Keratinocyte (primary cell): ENCODE measurements at regions not wholly inside any gene's neighbourhood (a gene's known extent, or its start where the extent isn't known, plus 50 kb on each side); places are given as distances from the start of the nearest gene placed in this dataset.

Source experiments
- DNase-seq: peaks from one replicate; pipeline ENCODE4 v3.0.0-alpha.2; 2011; ENCODE audit warnings: low read depth, missing footprints, low spot score
- FAIRE-seq: peaks from 2 replicates; lab custom pipeline; 2011; peaks lifted over from hg19 to GRCh38; lab: Jason Lieb, UNC
- H2AFZ ChIP-seq: 2 replicates; pipeline ENCODE4 v1.6.0; 2012; ENCODE audit warnings: low read length, control low read depth, inconsistent platforms; ENCODE audit not compliant: control insufficient read depth
- H3K27ac ChIP-seq: 2 replicates; pipeline ENCODE4 v1.5.1; 2011; ENCODE audit warnings: low read length; ENCODE audit not compliant: control insufficient read depth, insufficient read depth
- H3K27me3 ChIP-seq: 3 replicates; pipeline ENCODE4 v1.6.0; 2011; ENCODE audit warnings: low read length; ENCODE audit not compliant: control insufficient read depth, insufficient read depth; ENCODE audit errors: extremely low read depth
- H3K36me3 ChIP-seq, 2 experiments: 2 replicates in 1 of 2; 3 replicates in 1 of 2; pipeline ENCODE4 v1.5.1; 2011; ENCODE audit warnings: low read length in 2 of 2, mild to moderate bottlenecking in 1 of 2; ENCODE audit not compliant: control insufficient read depth in 2 of 2, insufficient read depth in 2 of 2; ENCODE audit errors: extremely low read depth in 1 of 2
- H3K4me1 ChIP-seq: 3 replicates; pipeline ENCODE4 v1.5.1; 2011; ENCODE audit warnings: low read length; ENCODE audit not compliant: control insufficient read depth, insufficient read depth; ENCODE audit errors: extremely low read depth
- H3K4me2 ChIP-seq: 3 replicates; pipeline ENCODE4 v1.6.0; 2011; ENCODE audit warnings: low read depth, low read length; ENCODE audit not compliant: control insufficient read depth, insufficient read depth; ENCODE audit errors: extremely low read depth
- H3K4me3 ChIP-seq, 3 experiments: fragments of 200-600 bp in 1 of 3; sonication (generic) in 1 of 3; 2 replicates in 2 of 3; 3 replicates in 1 of 3; pipeline ENCODE4 v1.5.1; 2011 to 2016; ENCODE audit warnings: low read length in 3 of 3, mild to moderate bottlenecking in 3 of 3, control low read depth in 2 of 3, inconsistent platforms in 1 of 3, low read depth in 1 of 3, mixed read lengths in 1 of 3, mixed run types in 1 of 3, moderate library complexity in 1 of 3; ENCODE audit not compliant: control insufficient read depth in 2 of 3, insufficient read depth in 2 of 3; ENCODE audit errors: extremely low read depth in 1 of 3
- H3K79me2 ChIP-seq: 2 replicates; pipeline ENCODE4 v1.6.0; 2012; ENCODE audit warnings: low read length; ENCODE audit not compliant: control insufficient read depth, insufficient read depth
- H3K9ac ChIP-seq: 3 replicates; pipeline ENCODE4 v1.6.0; 2011; ENCODE audit warnings: low read length; ENCODE audit not compliant: control insufficient read depth, insufficient read depth; ENCODE audit errors: extremely low read depth
- H3K9me1 ChIP-seq: 3 replicates; pipeline ENCODE4 v1.6.0; 2011; ENCODE audit warnings: low read length; ENCODE audit not compliant: control insufficient read depth, insufficient read depth; ENCODE audit errors: extremely low read depth
- H3K9me3 ChIP-seq: 2 replicates; pipeline ENCODE4 v1.5.1; 2012; ENCODE audit warnings: low read depth, low read length; ENCODE audit not compliant: control insufficient read depth
- H4K20me1 ChIP-seq: 3 replicates; pipeline ENCODE4 v1.6.0; 2011; ENCODE audit warnings: low read length; ENCODE audit not compliant: control insufficient read depth, insufficient read depth; ENCODE audit errors: extremely low read depth
- CTCF ChIP-seq, 3 experiments: IDR thresholded peaks in 1 of 3; conservative IDR thresholded peaks in 1 of 3; optimal IDR thresholded peaks in 1 of 3; 2 replicates in 2 of 3; 3 replicates in 1 of 3; pipeline versions ENCODE3 to v1.5.1; 2011; ENCODE audit warnings: low read length in 3 of 3, mild to moderate bottlenecking in 3 of 3, moderate library complexity in 2 of 3, control low read depth in 1 of 3, inconsistent platforms in 1 of 3; ENCODE audit not compliant: insufficient read depth in 2 of 3; ENCODE audit errors: extremely low read depth in 1 of 3
- EZH2 ChIP-seq: IDR thresholded peaks from one replicate; pipeline ENCODE4 v1.6.1; 2012; ENCODE audit warnings: inconsistent platforms, mild to moderate bottlenecking, low read length, moderate library complexity
- dilution Hi-C: fragments of 300-500 bp; cut with MboI; formaldehyde crosslinking; loops from one replicate; pipeline ENCODE4 v1.7.0; 2020; ENCODE audit warnings: low sequenced_read_pairs; ENCODE audit not compliant: extremely low pct_ligation_motif_present

DNA sequence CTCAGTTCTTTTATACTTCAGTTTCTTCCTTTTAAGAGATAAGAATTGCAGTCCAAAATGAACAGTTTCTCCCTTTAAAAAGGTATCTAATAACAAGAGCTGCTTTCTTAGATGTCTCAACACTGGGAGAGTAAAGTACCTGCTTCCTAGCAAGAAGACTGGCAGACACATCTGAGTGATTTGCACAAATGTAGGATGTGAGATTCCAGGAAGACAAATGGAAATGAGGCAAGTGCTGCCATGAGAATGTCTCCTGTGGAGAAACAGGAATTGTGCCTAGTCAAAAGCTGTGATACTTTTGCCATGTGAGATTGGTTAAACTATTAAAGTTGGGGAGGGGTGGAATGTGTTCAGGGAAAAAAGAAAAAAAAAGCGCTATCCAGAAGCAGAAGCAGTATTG is 159.1 kb downstream of the HTR1A start:
- TF ChIP-seq EZH2 (no peak), CTCF (optimal IDR thresholded peaks at IDR 0.05 in 1 of 3, IDR thresholded peaks at IDR 0.05 in 1 of 3, conservative IDR thresholded peaks at IDR 0.05 in 1 of 3; ENCODE audit: extremely low read depth in 1 of 3, insufficient read depth in 2 of 3, low read length in 3 of 3) (no peak)
- Histone ChIP-seq H4K20me1 (no peaks in the 10 kb centered on the region), H3K27ac (no peak overlapping the region), H3K4me1 (no peaks in the 10 kb centered on the region), H3K27me3 (no peaks in the 10 kb centered on the region), H3K36me3 (no peaks in the 10 kb centered on the region), H3K9me3 (no peaks in the 10 kb centered on the region), H2AFZ (no peak overlapping the region), H3K4me3 (no peak overlapping the region), H3K9me1 (no peaks in the 10 kb centered on the region), H3K9ac (no peak overlapping the region), H3K4me2 (no peak overlapping the region), H3K79me2 (no peaks in the 10 kb centered on the region)
- dilution Hi-C loops, result no loop called here
- FAIRE-seq (no peak), DNase-seq (no peak)

DNA sequence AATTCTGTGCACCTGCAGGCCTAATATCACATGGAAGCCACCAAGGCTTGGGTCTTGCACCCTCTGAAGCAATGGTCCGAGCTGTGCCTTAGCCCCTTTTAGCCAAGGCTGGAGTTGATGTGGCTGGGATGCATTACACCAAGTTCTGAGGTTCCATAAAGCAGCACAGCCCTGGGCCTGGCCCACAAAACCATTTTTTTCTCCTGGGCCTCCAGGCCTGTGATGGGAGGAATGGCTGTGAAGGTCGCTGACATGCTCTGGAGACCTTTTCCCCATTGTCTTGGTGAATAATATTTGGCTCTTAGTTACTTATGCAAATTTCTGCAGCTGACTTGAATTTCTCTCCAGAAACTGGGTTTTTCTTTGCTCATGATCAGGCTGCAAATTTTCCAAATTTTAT is 167.3 kb downstream of the HTR1A start:
- Histone ChIP-seq H3K9me3 (no peaks in the 10 kb centered on the region), H3K9me1 (no peaks in the 10 kb centered on the region), H3K4me3 (no peak overlapping the region), H4K20me1 (no peaks in the 10 kb centered on the region), H2AFZ (no peak overlapping the region), H3K27me3 (no peaks in the 10 kb centered on the region), H3K9ac (no peak overlapping the region), H3K36me3 (no peaks in the 10 kb centered on the region), H3K4me2 (no peak overlapping the region), H3K27ac (no peak overlapping the region), H3K79me2 (no peaks in the 10 kb centered on the region), H3K4me1 (no peaks in the 10 kb centered on the region)
- dilution Hi-C loops, result no loop called here
- no peak for TF ChIP-seq EZH2
- no peak for TF ChIP-seq CTCF (optimal IDR thresholded peaks at IDR 0.05 in 1 of 3, IDR thresholded peaks at IDR 0.05 in 1 of 3, conservative IDR thresholded peaks at IDR 0.05 in 1 of 3; ENCODE audit: extremely low read depth in 1 of 3, insufficient read depth in 2 of 3, low read length in 3 of 3)
- DNase-seq, result no peak
- no peak for FAIRE-seq
